Gastrocnemius medialis (tissue), 4 donors: ENCODE measurements at regions not wholly inside any gene's neighbourhood (a gene's known extent, or its start where the extent isn't known, plus 50 kb on each side); places are given as distances from the start of the nearest gene placed in this dataset.

Experiments used
- POLR2A ChIP-seq, 2 donors: fragments of 450-650 bp; IDR thresholded peaks; one replicate each; pipeline ENCODE4 v1.6.1; 2017; ENCODE audit warnings: antibody characterized with exemption in 2 of 2, mild to moderate bottlenecking in 2 of 2, moderate library complexity in 2 of 2
- TF ChIP-seq, protein P1 (sequence below), 5 experiments: fragments of 450-650 bp in 3 of 5; fragments of 200-600 bp in 2 of 5; sonication (generic) in 2 of 5; IDR thresholded peaks in 4 of 5; conservative IDR thresholded peaks in 1 of 5; 1 replicate in 4 of 5; 2 replicates in 1 of 5; pipeline ENCODE4 v1.5.1; 2016 to 2019; ENCODE audit warnings: antibody characterized with exemption in 5 of 5, mild to moderate bottlenecking in 3 of 5, moderate library complexity in 3 of 5

DNA sequence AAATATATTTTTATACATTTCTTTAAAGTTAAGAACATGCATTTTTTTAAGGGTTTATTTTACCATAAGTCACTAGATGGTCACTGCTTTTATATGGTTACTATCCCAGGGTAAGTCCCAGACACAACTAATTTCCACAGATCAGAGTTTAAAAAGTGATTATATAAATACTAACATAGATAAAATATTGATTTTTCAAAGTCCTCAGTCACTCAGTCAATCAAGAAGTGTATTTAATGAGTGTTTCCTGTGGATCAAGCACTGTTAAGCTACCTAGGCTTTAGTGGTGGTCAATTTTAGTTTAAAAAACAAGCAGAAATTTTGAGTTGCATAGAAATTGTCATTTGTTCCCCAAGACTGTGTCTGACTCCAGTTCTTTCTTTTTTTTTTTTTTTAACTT, 399.5 kb upstream of the SYNCRIP start:
- TF ChIP-seq, protein P1, sequence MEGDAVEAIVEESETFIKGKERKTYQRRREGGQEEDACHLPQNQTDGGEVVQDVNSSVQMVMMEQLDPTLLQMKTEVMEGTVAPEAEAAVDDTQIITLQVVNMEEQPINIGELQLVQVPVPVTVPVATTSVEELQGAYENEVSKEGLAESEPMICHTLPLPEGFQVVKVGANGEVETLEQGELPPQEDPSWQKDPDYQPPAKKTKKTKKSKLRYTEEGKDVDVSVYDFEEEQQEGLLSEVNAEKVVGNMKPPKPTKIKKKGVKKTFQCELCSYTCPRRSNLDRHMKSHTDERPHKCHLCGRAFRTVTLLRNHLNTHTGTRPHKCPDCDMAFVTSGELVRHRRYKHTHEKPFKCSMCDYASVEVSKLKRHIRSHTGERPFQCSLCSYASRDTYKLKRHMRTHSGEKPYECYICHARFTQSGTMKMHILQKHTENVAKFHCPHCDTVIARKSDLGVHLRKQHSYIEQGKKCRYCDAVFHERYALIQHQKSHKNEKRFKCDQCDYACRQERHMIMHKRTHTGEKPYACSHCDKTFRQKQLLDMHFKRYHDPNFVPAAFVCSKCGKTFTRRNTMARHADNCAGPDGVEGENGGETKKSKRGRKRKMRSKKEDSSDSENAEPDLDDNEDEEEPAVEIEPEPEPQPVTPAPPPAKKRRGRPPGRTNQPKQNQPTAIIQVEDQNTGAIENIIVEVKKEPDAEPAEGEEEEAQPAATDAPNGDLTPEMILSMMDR (IDR thresholded peaks at IDR 0.05 in 4 of 5, conservative IDR thresholded peaks at IDR 0.05 in 1 of 5) = no peak
- no peak for TF ChIP-seq POLR2A (IDR thresholded peaks at IDR 0.05)
